ENCODE measurements at regions not wholly inside any gene's neighbourhood (a gene's known extent, or its start where the extent isn't known, plus 50 kb on each side); places are given as distances from the start of the nearest gene placed in this dataset.
A peak's percentile ranks its signal among the peaks of the same experiment; 100 is the strongest.

- DNase-seq (ENCODE audit: low read depth in 2 of 2), result no peak
Observed at GRCh38 chr11:116219171-116219635, 553.6 kb downstream of the BUD13 start.

- no peak for DNase-seq (ENCODE audit: low read depth in 2 of 2)
Observed at GRCh38 chr11:116217441-116217840, 555.3 kb downstream of the BUD13 start.

GRCh38 chr11:116217006-116217405 lies 555.8 kb downstream of the BUD13 start:
- peak in 1 of 2 donors; percentile 9 for DNase-seq (ENCODE audit: low read depth in 2 of 2)

GRCh38 chr11:116215471-116216113 lies 557.2 kb downstream of the BUD13 start:
- DNase-seq (ENCODE audit: low read depth in 2 of 2), result no peak

GRCh38 chr11:116211147-116211546 lies 561.6 kb downstream of the BUD13 start:
- no peak for DNase-seq (ENCODE audit: low read depth in 2 of 2)

- no peak for DNase-seq (ENCODE audit: low read depth in 2 of 2)
Observed at GRCh38 chr11:116210663-116211062, 562.1 kb downstream of the BUD13 start.

- DNase-seq (ENCODE audit: low read depth in 2 of 2), result no peak
Observed at GRCh38 chr11:116209255-116209654, 563.5 kb downstream of the BUD13 start.

- DNase-seq (ENCODE audit: low read depth in 2 of 2), result no peak
Observed at GRCh38 chr11:116207421-116208141, 565.2 kb downstream of the BUD13 start.

GRCh38 chr11:116207019-116207418 lies 565.8 kb downstream of the BUD13 start:
- no peak for DNase-seq (ENCODE audit: low read depth in 2 of 2)

GRCh38 chr11:116202922-116203321 lies 569.9 kb downstream of the BUD13 start:
- DNase-seq (ENCODE audit: low read depth in 2 of 2), result no peak

GRCh38 chr11:116200564-116200963 lies 572.2 kb downstream of the BUD13 start:
- no peak for DNase-seq (ENCODE audit: low read depth in 2 of 2)

- DNase-seq (ENCODE audit: low read depth in 2 of 2), result no peak
Observed at GRCh38 chr11:116199182-116199581, 573.6 kb downstream of the BUD13 start.

- no peak for DNase-seq (ENCODE audit: low read depth in 2 of 2)
Observed at GRCh38 chr11:116194156-116194904, 578.5 kb downstream of the BUD13 start.

- DNase-seq (ENCODE audit: low read depth in 2 of 2), result no peak
Observed at GRCh38 chr11:116193321-116194131, 579.3 kb downstream of the BUD13 start.

- DNase-seq (ENCODE audit: low read depth in 2 of 2), result no peak
Observed at GRCh38 chr11:116192509-116193210, 580.1 kb downstream of the BUD13 start.

- no peak for DNase-seq (ENCODE audit: low read depth in 2 of 2)
Observed at GRCh38 chr11:116190861-116191260, 581.9 kb downstream of the BUD13 start.

- no peak for DNase-seq (ENCODE audit: low read depth in 2 of 2)
Observed at GRCh38 chr11:116189408-116190170, 583.2 kb downstream of the BUD13 start.

GRCh38 chr11:116188350-116188749 lies 584.4 kb downstream of the BUD13 start:
- DNase-seq (ENCODE audit: low read depth in 2 of 2), result no peak

- DNase-seq (ENCODE audit: low read depth in 2 of 2), result no peak
Observed at GRCh38 chr11:116187026-116187425, 585.8 kb downstream of the BUD13 start.

- DNase-seq (ENCODE audit: low read depth in 2 of 2), result no peak
Observed at GRCh38 chr11:116185551-116185950, 587.2 kb downstream of the BUD13 start.

Measured in stimulated activated CD4-positive, alpha-beta T cell treated with anti-CD3 and anti-CD28 coated beads, Interleukin-4, amount 100 ng/mL, for 48 hours (primary cell).